ENCODE measurements at regions not wholly inside any gene's neighbourhood (a gene's known extent, or its start where the extent isn't known, plus 50 kb on each side); places are given as distances from the start of the nearest gene placed in this dataset.

- no peak for TF ChIP-seq CTCF (IDR thresholded peaks at IDR 0.05; ENCODE audit: low read depth, low read length)
- TF ChIP-seq EZH2phosphoT487 (IDR thresholded peaks at IDR 0.05; ENCODE audit: low read depth) = no peak
These were observed 122.7 kb downstream of the RGS21 start for GRCh38 chr1:192439373-192440025.

Data from OCI-LY3 (cell line).